ENCODE measurements at regions not wholly inside any gene's neighbourhood (a gene's known extent, or its start where the extent isn't known, plus 50 kb on each side); places are given as distances from the start of the nearest gene placed in this dataset.

DNA sequence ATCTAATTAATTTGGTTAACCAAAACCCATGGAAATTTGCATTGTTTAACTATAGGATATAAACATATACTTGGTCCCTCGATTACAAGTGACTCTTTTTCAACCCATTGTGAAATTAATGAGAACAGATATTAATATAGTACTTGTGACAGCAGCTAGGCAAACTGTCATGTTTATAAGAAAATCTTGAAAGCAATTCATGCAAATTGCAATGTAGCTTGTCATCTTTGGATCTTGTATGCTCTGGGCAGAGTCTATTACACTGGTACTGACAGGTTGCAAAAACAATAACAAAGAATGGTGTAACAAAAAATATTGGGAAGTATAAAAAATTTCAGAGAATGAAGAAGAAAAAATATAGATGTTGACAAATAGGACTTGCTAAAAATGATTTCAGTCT, 941.0 kb downstream of the DNAH5 start:
- Histone ChIP-seq H4K20me1 (ENCODE audit: control insufficient read depth, insufficient read depth, insufficient read length) (no peaks in the 10 kb centered on the region), H2AK5ac (ENCODE audit: insufficient read length, low read length) (no peak overlapping the region), H4K91ac (ENCODE audit: insufficient read length, low read depth, low read length) (no peak overlapping the region), H3K79me1 (ENCODE audit: insufficient read depth, low read depth, low read length, poor library complexity, severe bottlenecking) (no peaks in the 10 kb centered on the region), H4K8ac (replicated peaks; ENCODE audit: insufficient read length, low read depth, low read length) (no peak overlapping the region), H3K27me3 (ENCODE audit: insufficient read depth, low read length) (no peaks in the 10 kb centered on the region), H3K4me1 (ENCODE audit: insufficient read depth, low read length) (no peaks in the 10 kb centered on the region), H3K27ac (ENCODE audit: insufficient read length, low read depth, low read length) (no peak overlapping the region), H3K4ac (ENCODE audit: low read depth, low read length) (no peak overlapping the region), H3K14ac (ENCODE audit: insufficient read depth, low read length) (no peak overlapping the region), H2BK12ac (ENCODE audit: insufficient read length, low read depth, low read length) (no peak overlapping the region), H3T11ph (ENCODE audit: low read length) (no peak overlapping the region), H2BK20ac (ENCODE audit: low read depth, low read length, poor library complexity, severe bottlenecking) (no peak overlapping the region), H4K5ac (ENCODE audit: insufficient read length, low read depth, low read length) (no peak overlapping the region), H3K79me2 (ENCODE audit: insufficient read depth, low read length) (no peaks in the 10 kb centered on the region), H2BK120ac (ENCODE audit: low read depth, low read length, poor library complexity, severe bottlenecking) (no peak overlapping the region), H2AFZ (ENCODE audit: low read length) (no peak overlapping the region), H3K9ac (ENCODE audit: extremely low read depth, insufficient read length, low read length) (no peak overlapping the region), H2BK5ac (ENCODE audit: insufficient read length, low read length) (no peak overlapping the region), H3K56ac (ENCODE audit: insufficient read length, low read depth, low read length) (no peak overlapping the region), H3K9me3 (ENCODE audit: control insufficient read depth, low read depth, low read length) (no peaks in the 10 kb centered on the region), H2BK15ac (ENCODE audit: low read depth, low read length) (no peak overlapping the region), H3K23ac (ENCODE audit: insufficient read length, low read depth, low read length) (no peak overlapping the region), H3K4me2 (ENCODE audit: insufficient read depth, insufficient read length, low read length) (no peak overlapping the region), H3K18ac (ENCODE audit: insufficient read length, low read depth, low read length) (no peak overlapping the region), H3K23me2 (ENCODE audit: insufficient read length, low read depth, low read length, poor library complexity, severe bottlenecking) (no peaks in the 10 kb centered on the region)
- WGBS (ENCODE audit: extremely low coverage, insufficient read length, low lambda C conversion rate): no CpG with 5 or more reads among the region's 1 CpG
- no peaks in the 10 kb centered on the region for H3K36me3 Mint-ChIP-seq (ENCODE audit: insufficient read depth in 1 of 3, low read depth in 3 of 3)
- TF ChIP-seq, protein P1, sequence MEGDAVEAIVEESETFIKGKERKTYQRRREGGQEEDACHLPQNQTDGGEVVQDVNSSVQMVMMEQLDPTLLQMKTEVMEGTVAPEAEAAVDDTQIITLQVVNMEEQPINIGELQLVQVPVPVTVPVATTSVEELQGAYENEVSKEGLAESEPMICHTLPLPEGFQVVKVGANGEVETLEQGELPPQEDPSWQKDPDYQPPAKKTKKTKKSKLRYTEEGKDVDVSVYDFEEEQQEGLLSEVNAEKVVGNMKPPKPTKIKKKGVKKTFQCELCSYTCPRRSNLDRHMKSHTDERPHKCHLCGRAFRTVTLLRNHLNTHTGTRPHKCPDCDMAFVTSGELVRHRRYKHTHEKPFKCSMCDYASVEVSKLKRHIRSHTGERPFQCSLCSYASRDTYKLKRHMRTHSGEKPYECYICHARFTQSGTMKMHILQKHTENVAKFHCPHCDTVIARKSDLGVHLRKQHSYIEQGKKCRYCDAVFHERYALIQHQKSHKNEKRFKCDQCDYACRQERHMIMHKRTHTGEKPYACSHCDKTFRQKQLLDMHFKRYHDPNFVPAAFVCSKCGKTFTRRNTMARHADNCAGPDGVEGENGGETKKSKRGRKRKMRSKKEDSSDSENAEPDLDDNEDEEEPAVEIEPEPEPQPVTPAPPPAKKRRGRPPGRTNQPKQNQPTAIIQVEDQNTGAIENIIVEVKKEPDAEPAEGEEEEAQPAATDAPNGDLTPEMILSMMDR (conservative IDR thresholded peaks at IDR 0.05): no peak
- no peak overlapping the region for H3K27ac Mint-ChIP-seq
- no peaks in the 10 kb centered on the region for H3K9me3 Mint-ChIP-seq
- H3K4me3 Mint-ChIP-seq: no peak overlapping the region
- peaks cover 0 to under 1% of the 10 kb centered on the region in 2 experiments; a peak in 3 of 4 replicates for H3K4me1 Mint-ChIP-seq
- H3K27me3 Mint-ChIP-seq (ENCODE audit: low read depth): no peaks in the 10 kb centered on the region
- DNase-seq: no peak
